WTC11 (cell line): ENCODE measurements at regions not wholly inside any gene's neighbourhood (a gene's known extent, or its start where the extent isn't known, plus 50 kb on each side); places are given as distances from the start of the nearest gene placed in this dataset.

Experiments used
- ATAC-seq: fragments of 200-7000 bp; cut with Tn5 transposase; 2 replicates; pipeline ENCODE4 v1.10.0; 2021; ENCODE audit warnings: mild to moderate bottlenecking, moderate library complexity
- CTCF ChIA-PET: fragments of 300-600 bp; sonication (Branson Sonifier 250); formaldehyde crosslinking; loops from one replicate; lab custom pipeline; 2021; ENCODE audit warnings: antibody characterized with exemption; lab: Charles Lee
- POLR2A ChIA-PET: fragments of 350-600 bp; sonication (Branson Sonifier 250); formaldehyde crosslinking; loops from one replicate; lab custom pipeline; 2021; ENCODE audit warnings: antibody characterized with exemption; lab: Charles Lee
- DNase-seq: peaks from one replicate; pipeline ENCODE4 v3.0.0; 2021; ENCODE audit warnings: low spot score
- H3K27ac Mint-ChIP-seq: 2 replicates; pipeline ENCODE4 v1.8.0; 2021; ENCODE audit warnings: mixed read lengths
- H3K27me3 Mint-ChIP-seq: 2 replicates; pipeline ENCODE4 v1.8.0; 2021; ENCODE audit warnings: low read depth, mild to moderate bottlenecking, moderate library complexity, mixed read lengths
- H3K36me3 Mint-ChIP-seq: 2 replicates; pipeline ENCODE4 v1.8.0; 2021; ENCODE audit warnings: mixed read lengths
- H3K4me1 Mint-ChIP-seq: 2 replicates; pipeline ENCODE4 v1.8.0; 2022; ENCODE audit warnings: mixed read lengths
- H3K4me3 Mint-ChIP-seq: 2 replicates; pipeline ENCODE4 v1.8.0; 2021; ENCODE audit warnings: mild to moderate bottlenecking, moderate library complexity, mixed read lengths
- H3K9me3 Mint-ChIP-seq: 2 replicates; pipeline ENCODE4 v1.8.0; 2021; ENCODE audit warnings: mixed read lengths
- ATF1 ChIP-seq: sonication (generic); formaldehyde crosslinking; IDR thresholded peaks from 2 replicates; pipeline ENCODE4 v1.8.1; 2023; ENCODE audit warnings: mild to moderate bottlenecking, moderate library complexity, missing genetic modification reagents
- GRHL2 ChIP-seq: fragments of 250-450 bp; sonication (Bioruptor Pico); IDR thresholded peaks from 2 replicates; pipeline ENCODE4 v1.8.0; 2022; ENCODE audit warnings: mild to moderate bottlenecking, moderate library complexity; ENCODE audit not compliant: insufficient replicate concordance, severe bottlenecking
- JAZF1 ChIP-seq: fragments of 250-450 bp; sonication (Bioruptor Pico); IDR thresholded peaks from 2 replicates; pipeline ENCODE4 v1.9.0; 2021; ENCODE audit warnings: moderate library complexity, mild to moderate bottlenecking, inconsistent platforms
- NFATC4 ChIP-seq: fragments of 250-450 bp; sonication (Bioruptor Pico); IDR thresholded peaks from 2 replicates; pipeline ENCODE4 v1.9.0; 2021; ENCODE audit warnings: mild to moderate bottlenecking
- RORB ChIP-seq: fragments of 250-450 bp; sonication (Bioruptor Pico); IDR thresholded peaks from 2 replicates; pipeline ENCODE4 v1.9.0; 2021; ENCODE audit warnings: mild to moderate bottlenecking
- ZBTB21 ChIP-seq: sonication (generic); formaldehyde crosslinking; IDR thresholded peaks from 2 replicates; pipeline ENCODE4 v1.8.1; 2023; ENCODE audit warnings: mild to moderate bottlenecking, missing genetic modification reagents, borderline replicate concordance
- ZNF232 ChIP-seq: sonication (generic); formaldehyde crosslinking; IDR thresholded peaks from 2 replicates; pipeline ENCODE4 v1.8.0; 2022; ENCODE audit warnings: mild to moderate bottlenecking, missing genetic modification reagents
- ZNF317 ChIP-seq: sonication (generic); formaldehyde crosslinking; IDR thresholded peaks from 2 replicates; pipeline ENCODE4 v1.8.1; 2023; ENCODE audit warnings: low read depth, mild to moderate bottlenecking, moderate library complexity, missing genetic modification reagents, borderline replicate concordance
- ZNF416 ChIP-seq: fragments of 250-450 bp; sonication (Bioruptor Pico); IDR thresholded peaks from 2 replicates; pipeline ENCODE4 v1.9.0; 2021; ENCODE audit warnings: mild to moderate bottlenecking, inconsistent platforms
- ZNF671 ChIP-seq: fragments of 250-450 bp; sonication (Bioruptor Pico); IDR thresholded peaks from 2 replicates; pipeline ENCODE4 v1.8.0; 2021; ENCODE audit warnings: mild to moderate bottlenecking
- TF ChIP-seq, protein P1 (sequence below): sonication (generic); formaldehyde crosslinking; IDR thresholded peaks from 2 replicates; pipeline ENCODE4 v1.8.0; 2023; ENCODE audit warnings: missing genetic modification reagents, mild to moderate bottlenecking, borderline replicate concordance
- TF ChIP-seq, protein P2 (sequence below): fragments of 250-450 bp; sonication (Bioruptor Pico); IDR thresholded peaks from 2 replicates; pipeline ENCODE4 v1.8.0; 2021; ENCODE audit warnings: mild to moderate bottlenecking
- TF ChIP-seq, protein P3 (sequence below): sonication (generic); formaldehyde crosslinking; IDR thresholded peaks from 2 replicates; pipeline ENCODE4 v1.8.0; 2022; ENCODE audit warnings: mild to moderate bottlenecking, missing genetic modification reagents
- TF ChIP-seq, protein P4 (sequence below): sonication (generic); formaldehyde crosslinking; IDR thresholded peaks from 2 replicates; pipeline ENCODE4 v1.8.1; 2022; ENCODE audit warnings: low read depth, mild to moderate bottlenecking, moderate library complexity, missing genetic modification reagents, borderline replicate concordance
- TF ChIP-seq, protein P5 (sequence below): sonication (generic); formaldehyde crosslinking; IDR thresholded peaks from 2 replicates; pipeline ENCODE4 v1.8.1; 2023; ENCODE audit warnings: mild to moderate bottlenecking, missing genetic modification reagents, moderate library complexity
- TF ChIP-seq, protein P6 (sequence below): fragments of 250-450 bp; sonication (Bioruptor Pico); IDR thresholded peaks from 2 replicates; pipeline ENCODE4 v1.9.0; 2021; ENCODE audit warnings: mild to moderate bottlenecking
- TF ChIP-seq, protein P7 (sequence below): fragments of 250-450 bp; sonication (Bioruptor Pico); conservative IDR thresholded peaks from 2 replicates; pipeline ENCODE4 v1.9.0; 2021; ENCODE audit warnings: mild to moderate bottlenecking

DNA sequence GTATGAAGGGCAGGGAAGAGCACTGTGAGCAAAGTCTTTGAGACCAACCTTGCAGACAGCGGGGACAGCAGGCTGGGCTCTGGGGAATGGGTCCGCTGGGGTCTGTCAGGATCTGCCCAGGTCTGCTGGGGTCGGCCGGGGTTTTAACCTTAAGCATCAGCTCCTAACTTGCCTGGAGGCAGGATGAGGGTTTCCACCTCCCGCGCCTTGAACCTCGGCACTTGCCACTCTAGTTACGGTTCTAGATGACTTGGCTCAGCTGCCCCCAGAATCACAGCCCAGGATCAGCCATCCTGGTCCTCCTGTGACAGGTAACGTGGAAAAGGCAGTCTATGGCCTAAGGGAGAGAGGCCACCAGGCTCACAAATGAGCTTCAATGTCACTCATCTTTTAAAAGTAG, 50.4 kb upstream of the CACUL1 start:
- ChIA-PET CTCF (no interaction called here), POLR2A (no interaction called here)
- TF ChIP-seq ZNF671 (no peak), JAZF1 (CRISPR knock-in tag) (no peak), RORB (no peak), ATF1 (CRISPR knock-in tag) (no peak), GRHL2 (CRISPR knock-in tag) (no peak), ZNF317 (CRISPR knock-in tag) (no peak), ZNF232 (CRISPR knock-in tag) (no peak), ZBTB21 (CRISPR knock-in tag) (no peak)
- TF ChIP-seq, protein P1, sequence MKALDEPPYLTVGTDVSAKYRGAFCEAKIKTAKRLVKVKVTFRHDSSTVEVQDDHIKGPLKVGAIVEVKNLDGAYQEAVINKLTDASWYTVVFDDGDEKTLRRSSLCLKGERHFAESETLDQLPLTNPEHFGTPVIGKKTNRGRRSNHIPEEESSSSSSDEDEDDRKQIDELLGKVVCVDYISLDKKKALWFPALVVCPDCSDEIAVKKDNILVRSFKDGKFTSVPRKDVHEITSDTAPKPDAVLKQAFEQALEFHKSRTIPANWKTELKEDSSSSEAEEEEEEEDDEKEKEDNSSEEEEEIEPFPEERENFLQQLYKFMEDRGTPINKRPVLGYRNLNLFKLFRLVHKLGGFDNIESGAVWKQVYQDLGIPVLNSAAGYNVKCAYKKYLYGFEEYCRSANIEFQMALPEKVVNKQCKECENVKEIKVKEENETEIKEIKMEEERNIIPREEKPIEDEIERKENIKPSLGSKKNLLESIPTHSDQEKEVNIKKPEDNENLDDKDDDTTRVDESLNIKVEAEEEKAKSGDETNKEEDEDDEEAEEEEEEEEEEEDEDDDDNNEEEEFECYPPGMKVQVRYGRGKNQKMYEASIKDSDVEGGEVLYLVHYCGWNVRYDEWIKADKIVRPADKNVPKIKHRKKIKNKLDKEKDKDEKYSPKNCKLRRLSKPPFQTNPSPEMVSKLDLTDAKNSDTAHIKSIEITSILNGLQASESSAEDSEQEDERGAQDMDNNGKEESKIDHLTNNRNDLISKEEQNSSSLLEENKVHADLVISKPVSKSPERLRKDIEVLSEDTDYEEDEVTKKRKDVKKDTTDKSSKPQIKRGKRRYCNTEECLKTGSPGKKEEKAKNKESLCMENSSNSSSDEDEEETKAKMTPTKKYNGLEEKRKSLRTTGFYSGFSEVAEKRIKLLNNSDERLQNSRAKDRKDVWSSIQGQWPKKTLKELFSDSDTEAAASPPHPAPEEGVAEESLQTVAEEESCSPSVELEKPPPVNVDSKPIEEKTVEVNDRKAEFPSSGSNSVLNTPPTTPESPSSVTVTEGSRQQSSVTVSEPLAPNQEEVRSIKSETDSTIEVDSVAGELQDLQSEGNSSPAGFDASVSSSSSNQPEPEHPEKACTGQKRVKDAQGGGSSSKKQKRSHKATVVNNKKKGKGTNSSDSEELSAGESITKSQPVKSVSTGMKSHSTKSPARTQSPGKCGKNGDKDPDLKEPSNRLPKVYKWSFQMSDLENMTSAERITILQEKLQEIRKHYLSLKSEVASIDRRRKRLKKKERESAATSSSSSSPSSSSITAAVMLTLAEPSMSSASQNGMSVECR (CRISPR knock-in tag): no peak
- TF ChIP-seq, protein P2, sequence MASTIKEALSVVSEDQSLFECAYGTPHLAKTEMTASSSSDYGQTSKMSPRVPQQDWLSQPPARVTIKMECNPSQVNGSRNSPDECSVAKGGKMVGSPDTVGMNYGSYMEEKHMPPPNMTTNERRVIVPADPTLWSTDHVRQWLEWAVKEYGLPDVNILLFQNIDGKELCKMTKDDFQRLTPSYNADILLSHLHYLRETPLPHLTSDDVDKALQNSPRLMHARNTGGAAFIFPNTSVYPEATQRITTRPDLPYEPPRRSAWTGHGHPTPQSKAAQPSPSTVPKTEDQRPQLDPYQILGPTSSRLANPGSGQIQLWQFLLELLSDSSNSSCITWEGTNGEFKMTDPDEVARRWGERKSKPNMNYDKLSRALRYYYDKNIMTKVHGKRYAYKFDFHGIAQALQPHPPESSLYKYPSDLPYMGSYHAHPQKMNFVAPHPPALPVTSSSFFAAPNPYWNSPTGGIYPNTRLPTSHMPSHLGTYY (CRISPR knock-in tag): no peak
- TF ChIP-seq, protein P3, sequence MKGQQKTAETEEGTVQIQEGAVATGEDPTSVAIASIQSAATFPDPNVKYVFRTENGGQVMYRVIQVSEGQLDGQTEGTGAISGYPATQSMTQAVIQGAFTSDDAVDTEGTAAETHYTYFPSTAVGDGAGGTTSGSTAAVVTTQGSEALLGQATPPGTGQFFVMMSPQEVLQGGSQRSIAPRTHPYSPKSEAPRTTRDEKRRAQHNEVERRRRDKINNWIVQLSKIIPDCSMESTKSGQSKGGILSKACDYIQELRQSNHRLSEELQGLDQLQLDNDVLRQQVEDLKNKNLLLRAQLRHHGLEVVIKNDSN (CRISPR knock-in tag): no peak
- TF ChIP-seq, protein P4, sequence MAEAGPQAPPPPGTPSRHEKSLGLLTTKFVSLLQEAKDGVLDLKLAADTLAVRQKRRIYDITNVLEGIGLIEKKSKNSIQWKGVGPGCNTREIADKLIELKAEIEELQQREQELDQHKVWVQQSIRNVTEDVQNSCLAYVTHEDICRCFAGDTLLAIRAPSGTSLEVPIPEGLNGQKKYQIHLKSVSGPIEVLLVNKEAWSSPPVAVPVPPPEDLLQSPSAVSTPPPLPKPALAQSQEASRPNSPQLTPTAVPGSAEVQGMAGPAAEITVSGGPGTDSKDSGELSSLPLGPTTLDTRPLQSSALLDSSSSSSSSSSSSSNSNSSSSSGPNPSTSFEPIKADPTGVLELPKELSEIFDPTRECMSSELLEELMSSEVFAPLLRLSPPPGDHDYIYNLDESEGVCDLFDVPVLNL (CRISPR knock-in tag): no peak
- TF ChIP-seq, protein P5, sequence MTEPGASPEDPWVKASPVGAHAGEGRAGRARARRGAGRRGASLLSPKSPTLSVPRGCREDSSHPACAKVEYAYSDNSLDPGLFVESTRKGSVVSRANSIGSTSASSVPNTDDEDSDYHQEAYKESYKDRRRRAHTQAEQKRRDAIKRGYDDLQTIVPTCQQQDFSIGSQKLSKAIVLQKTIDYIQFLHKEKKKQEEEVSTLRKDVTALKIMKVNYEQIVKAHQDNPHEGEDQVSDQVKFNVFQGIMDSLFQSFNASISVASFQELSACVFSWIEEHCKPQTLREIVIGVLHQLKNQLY: no peak
- Mint-ChIP-seq H3K36me3 (no peaks in the 10 kb centered on the region), H3K27ac (no peak overlapping the region), H3K4me1 (no peaks in the 10 kb centered on the region), H3K27me3 (peaks cover under 1% of the 10 kb centered on the region; the same call in 1 of the 2 replicates), H3K4me3 (no peak overlapping the region), H3K9me3 (no peaks in the 10 kb centered on the region)
- DNase-seq (no peak), ATAC-seq (no peak)

DNA sequence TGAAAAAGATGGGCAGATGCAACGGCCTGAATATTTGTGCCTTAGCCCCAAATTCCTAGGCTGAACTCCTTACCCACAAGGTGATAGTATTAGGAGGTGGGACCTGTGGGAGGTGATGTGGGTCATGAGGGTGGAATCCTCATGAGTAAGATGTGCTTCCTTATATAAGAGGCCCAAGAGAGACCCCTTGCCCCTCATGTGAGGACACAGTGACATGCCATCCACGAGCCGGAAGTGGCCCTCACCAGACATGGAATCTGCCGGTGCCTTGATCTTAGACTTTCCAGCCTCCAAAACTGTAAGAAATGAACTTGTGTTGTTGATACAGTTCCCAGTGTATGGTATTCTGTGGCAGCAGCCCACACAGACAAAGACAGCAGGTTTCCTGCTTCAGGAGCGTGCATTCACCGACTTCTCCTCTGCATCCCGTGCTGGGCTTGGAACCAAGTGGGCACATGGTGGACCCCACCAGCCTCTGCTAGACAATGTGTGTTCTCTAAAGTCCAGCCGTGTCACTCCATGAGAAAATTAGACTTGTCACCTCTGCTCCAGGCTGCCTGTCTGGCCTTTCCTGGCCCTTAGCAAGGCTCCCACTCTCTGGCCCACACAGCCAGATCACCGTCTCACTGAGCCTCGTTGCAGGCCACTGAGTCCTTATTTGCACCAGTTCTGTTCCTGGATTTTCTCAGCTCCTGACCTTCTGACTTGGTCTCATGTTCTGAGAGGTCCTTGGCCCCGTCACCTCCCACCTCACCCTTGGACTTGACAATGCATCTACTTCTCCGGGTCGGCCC, 52.9 kb upstream of the CACUL1 start:
- ChIA-PET POLR2A (no interaction called here), CTCF (no interaction called here)
- Mint-ChIP-seq H3K36me3 (no peaks in the 10 kb centered on the region), H3K27me3 (no peaks in the 10 kb centered on the region; the same call in 1 of the 2 replicates), H3K9me3 (no peaks in the 10 kb centered on the region), H3K4me3 (no peak overlapping the region)
- ATAC-seq: no peak
- TF ChIP-seq, protein P3 (CRISPR knock-in tag): no peak
- TF ChIP-seq, protein P6, sequence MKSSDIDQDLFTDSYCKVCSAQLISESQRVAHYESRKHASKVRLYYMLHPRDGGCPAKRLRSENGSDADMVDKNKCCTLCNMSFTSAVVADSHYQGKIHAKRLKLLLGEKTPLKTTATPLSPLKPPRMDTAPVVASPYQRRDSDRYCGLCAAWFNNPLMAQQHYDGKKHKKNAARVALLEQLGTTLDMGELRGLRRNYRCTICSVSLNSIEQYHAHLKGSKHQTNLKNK: no peak
- no peak for TF ChIP-seq NFATC4
- TF ChIP-seq, protein P7, sequence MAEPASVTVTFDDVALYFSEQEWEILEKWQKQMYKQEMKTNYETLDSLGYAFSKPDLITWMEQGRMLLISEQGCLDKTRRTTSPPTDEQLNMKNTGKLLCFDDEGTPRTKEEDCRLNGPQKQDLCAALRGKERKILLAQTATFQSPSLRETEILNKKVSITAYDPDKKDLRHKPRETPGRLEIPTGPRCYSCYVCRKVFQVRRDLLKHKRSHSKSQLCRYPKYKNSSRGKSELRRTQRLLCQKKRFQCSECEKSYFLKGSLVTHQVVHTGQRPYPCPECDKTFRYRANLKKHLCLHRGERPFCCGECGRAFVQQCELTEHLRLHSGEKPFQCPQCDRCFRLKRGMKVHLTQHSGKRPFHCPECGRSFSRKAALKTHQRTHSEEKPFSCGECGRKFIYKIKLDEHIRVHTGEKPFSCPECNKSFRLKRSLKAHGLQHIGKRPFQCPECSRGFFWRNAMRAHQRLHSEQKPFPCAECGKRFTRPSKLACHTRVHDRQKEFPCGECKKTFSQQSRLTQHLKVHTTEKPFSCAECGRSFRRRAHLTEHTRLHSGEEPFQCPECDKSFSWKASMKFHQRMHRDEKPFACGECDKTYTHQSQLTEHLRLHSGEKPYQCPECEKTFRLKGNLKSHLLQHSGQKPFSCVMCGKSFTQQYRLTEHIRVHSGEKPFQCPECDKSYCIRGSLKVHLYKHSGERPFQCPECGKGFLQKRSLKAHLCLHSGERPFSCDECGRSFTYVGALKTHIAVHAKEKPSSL (CRISPR knock-in tag): no peak
- TF ChIP-seq GRHL2 (CRISPR knock-in tag): no peak
- no peak for TF ChIP-seq ZNF416 (CRISPR knock-in tag)
- TF ChIP-seq ZBTB21 (CRISPR knock-in tag): no peak
- TF ChIP-seq, all 79 proteins: peak for 0
- Mint-ChIP-seq H3K27ac (no peak overlapping the region), H3K4me1 (peaks cover 7% of the 10 kb centered on the region; the same call in 1 of the 2 replicates)
- no peak for DNase-seq
